ENCODE measurements at regions not wholly inside any gene's neighbourhood (a gene's known extent, or its start where the extent isn't known, plus 50 kb on each side); places are given as distances from the start of the nearest gene placed in this dataset.

DNA sequence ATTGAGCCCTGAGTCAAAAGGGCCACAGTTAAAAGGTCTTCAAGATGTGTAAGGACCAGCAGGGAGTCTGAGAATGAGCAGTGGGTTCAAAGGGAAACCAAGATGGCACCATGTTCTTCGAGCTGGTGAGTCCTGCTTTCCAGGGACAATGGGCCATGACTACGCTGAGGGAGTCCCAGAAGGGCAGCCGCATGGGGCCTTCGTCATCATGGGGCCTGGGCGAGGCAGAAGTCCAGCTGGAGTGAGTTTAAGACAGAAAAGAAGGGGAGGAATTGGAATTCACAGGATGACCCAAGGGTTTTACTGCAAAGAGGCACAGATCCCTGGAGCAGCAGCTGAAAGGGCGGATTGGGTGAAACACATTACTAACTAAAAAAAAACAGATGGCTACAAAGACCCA lies 340.8 kb upstream of the MYT1L start:
- CTCF ChIA-PET = no interaction called here
- no peak overlapping the region for H3K27ac Mint-ChIP-seq (ENCODE audit: low read depth, unreplicated experiment)
- H3K36me3 Mint-ChIP-seq (ENCODE audit: insufficient read depth, unreplicated experiment) = no peaks in the 10 kb centered on the region
- DNase-seq (ENCODE audit: unreplicated experiment) = no peak
- H3K27me3 Mint-ChIP-seq (ENCODE audit: insufficient read depth, unreplicated experiment) = peaks cover 21% of the 10 kb centered on the region
- intact Hi-C loops (cut with micrococcal nuclease) = no loop called here
- no peak overlapping the region for H3K4me3 Mint-ChIP-seq (ENCODE audit: unreplicated experiment)
- POLR2A ChIA-PET = interaction anchor here (0.6 kb wide), 1 partner anchor 159 kb away, joined by 4 read pairs; no protein-coding TSS in a partner anchor
- TF ChIP-seq, protein P1, sequence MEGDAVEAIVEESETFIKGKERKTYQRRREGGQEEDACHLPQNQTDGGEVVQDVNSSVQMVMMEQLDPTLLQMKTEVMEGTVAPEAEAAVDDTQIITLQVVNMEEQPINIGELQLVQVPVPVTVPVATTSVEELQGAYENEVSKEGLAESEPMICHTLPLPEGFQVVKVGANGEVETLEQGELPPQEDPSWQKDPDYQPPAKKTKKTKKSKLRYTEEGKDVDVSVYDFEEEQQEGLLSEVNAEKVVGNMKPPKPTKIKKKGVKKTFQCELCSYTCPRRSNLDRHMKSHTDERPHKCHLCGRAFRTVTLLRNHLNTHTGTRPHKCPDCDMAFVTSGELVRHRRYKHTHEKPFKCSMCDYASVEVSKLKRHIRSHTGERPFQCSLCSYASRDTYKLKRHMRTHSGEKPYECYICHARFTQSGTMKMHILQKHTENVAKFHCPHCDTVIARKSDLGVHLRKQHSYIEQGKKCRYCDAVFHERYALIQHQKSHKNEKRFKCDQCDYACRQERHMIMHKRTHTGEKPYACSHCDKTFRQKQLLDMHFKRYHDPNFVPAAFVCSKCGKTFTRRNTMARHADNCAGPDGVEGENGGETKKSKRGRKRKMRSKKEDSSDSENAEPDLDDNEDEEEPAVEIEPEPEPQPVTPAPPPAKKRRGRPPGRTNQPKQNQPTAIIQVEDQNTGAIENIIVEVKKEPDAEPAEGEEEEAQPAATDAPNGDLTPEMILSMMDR (IDR thresholded peaks at IDR 0.05; ENCODE audit: unreplicated experiment) = no peak
- no TSS peak for BruUV-seq (replicated peaks)
- no peaks in the 10 kb centered on the region for H3K4me1 Mint-ChIP-seq (ENCODE audit: insufficient read depth, unreplicated experiment)
- peaks cover 18% of the 10 kb centered on the region for H3K9me3 Mint-ChIP-seq (ENCODE audit: unreplicated experiment)

DNA sequence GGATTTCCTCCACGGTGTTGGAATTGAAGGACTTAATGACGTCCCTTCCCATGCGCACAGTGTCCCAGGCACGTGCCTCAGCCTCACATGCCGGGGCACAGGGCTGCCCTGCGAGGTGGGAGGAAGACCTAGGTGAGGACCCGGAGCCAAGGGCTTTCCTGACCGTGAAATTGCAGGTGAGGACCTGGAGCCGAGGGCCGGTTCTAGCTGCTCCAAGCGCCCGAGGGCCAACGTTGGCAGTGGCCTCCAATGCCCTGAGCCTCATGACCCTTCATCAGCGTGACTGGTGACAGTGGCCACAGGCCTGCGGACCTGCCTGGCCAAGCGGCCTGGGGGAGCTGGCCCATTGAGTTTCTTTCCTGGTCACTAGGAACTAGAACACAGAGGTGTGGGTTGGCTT lies 338.2 kb upstream of the MYT1L start:
- ChIA-PET POLR2A (no interaction called here), CTCF (no interaction called here)
- intact Hi-C loops (cut with micrococcal nuclease) = no loop called here
- TF ChIP-seq, protein P1 (IDR thresholded peaks at IDR 0.05; ENCODE audit: unreplicated experiment) = no peak
- BruUV-seq (replicated peaks) = no TSS peak
- Mint-ChIP-seq H3K4me1 (ENCODE audit: insufficient read depth, unreplicated experiment) (peaks cover 5% of the 10 kb centered on the region), H3K27me3 (ENCODE audit: insufficient read depth, unreplicated experiment) (peaks cover 21% of the 10 kb centered on the region), H3K36me3 (ENCODE audit: insufficient read depth, unreplicated experiment) (no peaks in the 10 kb centered on the region), H3K9me3 (ENCODE audit: unreplicated experiment) (peaks cover 24% of the 10 kb centered on the region), H3K27ac (ENCODE audit: low read depth, unreplicated experiment) (no peak overlapping the region), H3K4me3 (ENCODE audit: unreplicated experiment) (no peak overlapping the region)
- no peak for DNase-seq (ENCODE audit: unreplicated experiment)

DNA sequence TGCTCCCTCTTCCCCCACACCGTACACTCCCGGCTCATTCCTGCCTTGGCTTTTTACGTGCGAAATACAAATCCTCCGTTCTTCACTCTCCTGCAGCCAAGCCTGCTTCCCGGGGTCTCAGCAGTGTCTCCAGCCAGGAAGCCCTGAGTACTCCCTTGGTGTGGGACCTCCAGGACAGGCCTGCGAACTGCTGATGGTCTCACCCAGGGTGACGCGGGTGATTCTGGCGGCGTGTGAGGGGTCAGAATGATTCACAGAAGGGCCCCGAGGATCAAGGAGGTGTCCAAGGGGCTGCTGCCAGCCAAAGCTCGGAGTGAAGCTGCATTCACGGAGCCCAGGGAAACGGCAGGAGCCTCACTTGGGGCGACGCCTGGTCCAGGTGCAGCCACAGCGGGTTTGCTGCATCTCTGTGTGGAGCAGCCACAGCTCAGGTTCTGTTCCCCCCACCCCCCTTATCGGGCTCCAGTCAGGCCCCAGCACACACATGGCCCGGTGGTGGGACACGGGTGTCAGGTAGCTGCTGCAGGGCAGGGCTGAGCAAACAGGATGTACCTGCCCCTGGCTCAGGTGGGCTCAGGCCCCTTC lies 337.7 kb upstream of the MYT1L start:
- TF ChIP-seq, protein P1 (IDR thresholded peaks at IDR 0.05; ENCODE audit: unreplicated experiment) = no peak
- peaks cover 27% of the 10 kb centered on the region for H3K9me3 Mint-ChIP-seq (ENCODE audit: unreplicated experiment)
- DNase-seq (ENCODE audit: unreplicated experiment) = no peak
- H3K36me3 Mint-ChIP-seq (ENCODE audit: insufficient read depth, unreplicated experiment) = no peaks in the 10 kb centered on the region
- H3K27ac Mint-ChIP-seq (ENCODE audit: low read depth, unreplicated experiment) = no peak overlapping the region
- peaks cover 10% of the 10 kb centered on the region for H3K4me1 Mint-ChIP-seq (ENCODE audit: insufficient read depth, unreplicated experiment)
- H3K4me3 Mint-ChIP-seq (ENCODE audit: unreplicated experiment) = no peak overlapping the region
- ChIA-PET CTCF (no interaction called here), POLR2A (no interaction called here)
- BruUV-seq (replicated peaks) = no TSS peak
- peaks cover 21% of the 10 kb centered on the region for H3K27me3 Mint-ChIP-seq (ENCODE audit: insufficient read depth, unreplicated experiment)
- intact Hi-C loops (cut with micrococcal nuclease) = no loop called here

DNA sequence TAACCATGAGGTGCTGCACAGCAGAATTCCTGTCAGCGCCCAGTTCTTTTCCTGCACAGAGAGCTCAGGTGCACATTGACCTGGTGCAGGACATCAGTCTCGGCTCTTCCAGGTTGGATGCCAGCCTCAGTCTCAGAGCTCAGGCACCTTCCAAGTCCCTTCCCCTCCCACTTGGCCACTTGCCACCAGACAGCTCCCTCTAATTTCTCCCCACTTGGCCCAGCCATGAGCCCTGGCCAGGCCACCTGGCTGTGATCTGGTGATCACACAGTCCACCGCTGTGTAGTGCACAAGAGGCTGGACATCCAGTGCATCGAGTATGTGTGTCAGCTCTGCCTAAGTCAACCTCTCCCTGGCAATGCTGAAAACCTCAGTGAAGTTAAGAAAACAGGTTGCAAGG lies 336.6 kb upstream of the MYT1L start:
- BruUV-seq (replicated peaks) = no TSS peak
- ChIA-PET POLR2A (no interaction called here), CTCF (no interaction called here)
- peaks cover 27% of the 10 kb centered on the region for H3K9me3 Mint-ChIP-seq (ENCODE audit: unreplicated experiment)
- H3K4me1 Mint-ChIP-seq (ENCODE audit: insufficient read depth, unreplicated experiment) = peaks cover 13% of the 10 kb centered on the region
- no peak overlapping the region for H3K27ac Mint-ChIP-seq (ENCODE audit: low read depth, unreplicated experiment)
- no peak overlapping the region for H3K4me3 Mint-ChIP-seq (ENCODE audit: unreplicated experiment)
- TF ChIP-seq, protein P1 (IDR thresholded peaks at IDR 0.05; ENCODE audit: unreplicated experiment) = no peak
- DNase-seq (ENCODE audit: unreplicated experiment) = no peak
- no peaks in the 10 kb centered on the region for H3K36me3 Mint-ChIP-seq (ENCODE audit: insufficient read depth, unreplicated experiment)
- intact Hi-C loops (cut with micrococcal nuclease) = no loop called here
- H3K27me3 Mint-ChIP-seq (ENCODE audit: insufficient read depth, unreplicated experiment) = peaks cover 21% of the 10 kb centered on the region

All from MCF 10A (cell line).